WTC11 (cell line): ENCODE measurements at regions not wholly inside any gene's neighbourhood (a gene's known extent, or its start where the extent isn't known, plus 50 kb on each side); places are given as distances from the start of the nearest gene placed in this dataset.

ENCODE experiments used
- FOXP1 ChIP-seq: sonication (generic); formaldehyde crosslinking; IDR thresholded peaks from 2 replicates; pipeline ENCODE4 v1.8.0; 2022; ENCODE audit warnings: missing genetic modification reagents, mild to moderate bottlenecking, moderate library complexity, borderline replicate concordance
- NR3C1 ChIP-seq: sonication (generic); formaldehyde crosslinking; conservative IDR thresholded peaks from 2 replicates; pipeline ENCODE4 v1.8.1; 2023; ENCODE audit warnings: low read depth, mild to moderate bottlenecking, missing genetic modification reagents
- SP1 ChIP-seq: sonication (generic); formaldehyde crosslinking; conservative IDR thresholded peaks from 2 replicates; pipeline ENCODE4 v1.8.1; 2022; ENCODE audit warnings: missing genetic modification reagents
- TF ChIP-seq, protein P1 (sequence below): fragments of 200-600 bp; IDR thresholded peaks from 2 replicates; pipeline ENCODE4 v1.8.0; 2022; ENCODE audit warnings: antibody characterized with exemption

DNA sequence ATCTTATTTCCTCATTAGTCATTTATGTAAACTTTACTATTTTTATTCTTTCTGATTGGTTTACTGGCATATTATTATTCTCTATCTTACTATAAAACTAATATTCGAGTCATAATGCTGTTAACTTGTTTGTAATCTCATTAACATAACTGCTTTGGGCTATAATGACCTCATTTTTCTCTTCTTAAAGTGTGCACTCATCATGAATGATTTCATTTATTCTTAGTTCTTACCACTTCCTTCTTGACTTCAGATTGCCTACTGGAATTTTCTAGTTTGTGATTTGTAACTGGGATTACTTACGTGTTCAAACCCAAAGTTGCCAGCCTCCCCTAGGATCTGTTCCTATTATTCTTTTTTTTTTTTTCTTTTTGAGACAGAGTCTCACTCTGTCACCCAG is 91.8 kb upstream of the TNFAIP3 start:
- TF ChIP-seq, protein P1, sequence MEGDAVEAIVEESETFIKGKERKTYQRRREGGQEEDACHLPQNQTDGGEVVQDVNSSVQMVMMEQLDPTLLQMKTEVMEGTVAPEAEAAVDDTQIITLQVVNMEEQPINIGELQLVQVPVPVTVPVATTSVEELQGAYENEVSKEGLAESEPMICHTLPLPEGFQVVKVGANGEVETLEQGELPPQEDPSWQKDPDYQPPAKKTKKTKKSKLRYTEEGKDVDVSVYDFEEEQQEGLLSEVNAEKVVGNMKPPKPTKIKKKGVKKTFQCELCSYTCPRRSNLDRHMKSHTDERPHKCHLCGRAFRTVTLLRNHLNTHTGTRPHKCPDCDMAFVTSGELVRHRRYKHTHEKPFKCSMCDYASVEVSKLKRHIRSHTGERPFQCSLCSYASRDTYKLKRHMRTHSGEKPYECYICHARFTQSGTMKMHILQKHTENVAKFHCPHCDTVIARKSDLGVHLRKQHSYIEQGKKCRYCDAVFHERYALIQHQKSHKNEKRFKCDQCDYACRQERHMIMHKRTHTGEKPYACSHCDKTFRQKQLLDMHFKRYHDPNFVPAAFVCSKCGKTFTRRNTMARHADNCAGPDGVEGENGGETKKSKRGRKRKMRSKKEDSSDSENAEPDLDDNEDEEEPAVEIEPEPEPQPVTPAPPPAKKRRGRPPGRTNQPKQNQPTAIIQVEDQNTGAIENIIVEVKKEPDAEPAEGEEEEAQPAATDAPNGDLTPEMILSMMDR: no peak
- TF ChIP-seq NR3C1 (CRISPR knock-in tag): no peak
- no peak for TF ChIP-seq SP1 (CRISPR knock-in tag)
- TF ChIP-seq FOXP1 (CRISPR knock-in tag): no peak
